NCI-H1092 treated with DMSO at 0.1 percent for 48 hours (cell line): ENCODE measurements at regions not wholly inside any gene's neighbourhood (a gene's known extent, or its start where the extent isn't known, plus 50 kb on each side); places are given as distances from the start of the nearest gene placed in this dataset.

Experiments used
- DNase-seq: peaks from one replicate; lab custom pipeline; 2025; lab: John Stamatoyannopoulos, UW

DNA sequence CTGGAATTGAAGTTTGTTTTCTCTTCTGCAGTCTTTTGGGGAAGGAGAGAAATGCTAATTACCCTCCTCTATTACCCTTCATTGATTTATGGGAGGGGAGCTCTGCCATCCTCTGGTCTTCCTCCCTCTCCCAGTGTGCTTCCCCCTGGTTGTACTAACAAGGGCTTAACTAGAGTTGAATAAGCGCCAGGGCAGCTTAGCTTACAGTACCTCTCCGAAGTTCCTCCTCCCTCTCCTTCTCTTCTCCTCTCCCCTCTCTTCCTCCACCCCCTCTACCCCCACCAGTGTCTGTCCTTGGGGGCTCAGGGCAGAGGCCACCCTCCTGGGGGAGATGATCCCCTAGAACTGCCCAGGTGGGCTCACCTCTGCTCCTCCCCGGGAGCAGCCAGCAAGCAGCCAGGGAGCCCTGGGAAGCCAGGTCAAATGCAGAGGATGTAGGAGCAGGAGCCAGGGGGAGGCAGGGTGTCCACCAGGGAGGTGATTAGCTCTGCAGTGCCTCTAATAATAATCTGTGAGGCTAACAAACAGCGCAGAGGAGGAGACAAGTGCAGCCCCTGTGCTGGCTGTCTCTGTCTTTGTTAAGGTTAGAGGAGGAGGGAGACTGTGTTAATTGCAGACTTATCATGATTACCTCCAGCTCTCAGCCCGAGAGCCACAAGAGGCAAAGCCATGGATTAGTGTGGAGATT lies 191.6 kb upstream of the CADM1 start:
- DNase-seq: peak; percentile 58

DNA sequence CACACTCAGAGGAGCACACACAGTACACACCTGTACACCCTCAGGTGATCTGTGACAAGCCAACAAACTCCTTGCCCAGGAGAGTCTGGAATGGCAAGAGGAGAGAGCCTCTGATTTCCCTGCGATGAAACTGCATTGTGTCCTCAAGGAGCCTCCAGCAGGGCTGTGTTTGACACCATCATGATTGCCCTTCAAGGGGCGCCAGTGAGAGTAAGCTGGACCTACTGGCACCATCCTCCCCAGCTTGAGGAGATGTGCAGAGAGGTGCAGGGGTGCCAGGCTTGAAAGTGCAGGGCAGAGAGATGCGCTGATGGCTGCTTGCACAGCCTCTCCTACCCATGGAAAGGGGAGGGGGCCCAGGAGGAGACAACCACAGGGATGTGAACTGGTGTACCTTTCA lies 188.8 kb upstream of the CADM1 start:
- no peak for DNase-seq

DNA sequence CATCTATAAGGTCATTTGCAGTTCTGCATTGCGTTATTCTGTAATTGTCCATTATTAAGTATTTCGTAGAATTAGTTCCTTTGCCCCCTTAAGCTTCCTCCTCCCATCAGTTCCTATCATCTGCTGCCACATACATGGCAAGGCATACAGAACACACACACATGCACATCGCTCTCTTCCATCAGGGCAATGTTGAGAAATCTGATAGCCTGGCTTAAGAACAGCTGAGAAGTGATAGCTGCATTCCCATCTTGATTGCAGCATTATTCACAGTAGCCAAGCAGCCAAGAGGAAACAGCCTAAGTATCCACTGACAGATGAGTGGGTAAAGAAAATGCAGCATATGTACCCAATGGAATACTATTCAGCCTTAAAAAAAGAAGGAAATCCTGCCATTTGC lies 186.8 kb upstream of the CADM1 start:
- no peak for DNase-seq

DNA sequence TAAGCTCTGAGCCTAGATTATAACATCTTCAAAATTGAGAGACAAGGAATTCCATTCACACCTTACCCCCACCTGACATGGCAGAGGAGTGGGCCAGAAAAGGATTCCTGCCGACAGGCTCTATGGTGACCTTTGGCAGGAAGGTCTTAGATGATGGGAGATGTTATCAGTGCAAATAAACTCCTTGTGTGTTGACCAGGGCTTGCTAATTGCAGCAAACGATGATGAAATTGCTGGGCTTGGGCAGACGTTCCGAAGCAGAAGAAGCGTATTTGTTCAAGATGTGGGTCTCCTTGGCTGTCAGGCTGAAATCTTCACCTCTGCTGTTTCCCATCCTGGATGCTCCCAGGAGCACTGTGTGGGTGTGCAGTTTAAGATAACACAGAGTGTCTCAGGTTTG lies 183.7 kb upstream of the CADM1 start:
- DNase-seq: no peak

DNA sequence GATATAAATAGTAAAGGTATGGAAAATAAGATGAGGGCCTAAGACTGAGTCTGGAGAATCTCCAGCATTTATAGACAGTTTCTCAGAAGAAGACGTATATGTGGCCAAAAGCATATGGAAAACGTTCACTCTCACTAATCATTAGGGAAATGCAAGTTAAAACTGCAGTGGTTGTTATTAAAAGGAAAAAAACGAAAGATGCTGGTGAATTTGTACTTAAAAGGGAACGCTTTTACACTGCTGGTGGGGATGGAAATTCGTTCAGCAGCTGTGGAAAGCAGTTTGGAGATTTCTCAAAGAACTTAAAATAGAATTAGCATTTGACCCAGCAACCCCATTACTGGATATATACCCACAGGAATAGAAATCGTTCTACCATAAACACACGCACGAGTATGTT lies 180.5 kb upstream of the CADM1 start:
- no peak for DNase-seq

DNA sequence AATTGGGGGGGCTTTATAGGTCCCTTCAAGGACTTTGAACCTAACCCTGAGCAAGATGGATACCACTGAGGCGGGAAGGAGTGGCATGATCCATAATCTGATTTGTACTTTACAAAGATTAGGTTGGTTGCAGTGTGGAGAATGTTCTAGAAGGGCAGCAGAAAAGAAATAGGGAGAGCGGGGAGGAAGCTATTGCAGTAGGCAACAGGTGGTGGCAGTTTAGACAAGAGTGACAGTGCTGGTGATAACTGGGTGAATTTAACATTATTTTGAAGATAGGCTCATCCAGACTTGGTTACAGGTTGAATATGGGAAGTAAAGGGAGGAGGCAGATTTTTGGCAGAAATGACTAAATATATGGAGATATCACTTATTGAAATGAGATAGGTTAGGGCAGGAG lies 179.9 kb upstream of the CADM1 start:
- DNase-seq: no peak

DNA sequence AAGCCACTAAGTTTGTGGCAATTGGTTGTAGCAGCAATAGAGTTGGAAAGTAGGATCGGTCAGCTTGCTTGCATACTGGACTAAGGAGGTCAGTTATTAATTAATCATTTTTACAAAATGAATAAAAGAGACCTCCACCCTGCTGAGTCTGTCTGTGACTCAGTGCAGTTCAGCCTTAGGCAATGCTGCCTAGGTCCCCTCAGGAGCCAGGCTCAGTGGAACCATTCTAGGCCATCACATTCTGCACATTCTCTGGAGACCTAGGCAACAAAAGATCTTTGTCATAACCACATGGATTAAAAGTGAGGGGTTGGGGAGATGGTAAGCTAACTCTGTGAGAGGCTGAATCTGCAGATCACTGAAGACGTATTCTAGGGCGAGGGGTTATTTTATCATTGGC lies 178.7 kb upstream of the CADM1 start:
- no peak for DNase-seq

DNA sequence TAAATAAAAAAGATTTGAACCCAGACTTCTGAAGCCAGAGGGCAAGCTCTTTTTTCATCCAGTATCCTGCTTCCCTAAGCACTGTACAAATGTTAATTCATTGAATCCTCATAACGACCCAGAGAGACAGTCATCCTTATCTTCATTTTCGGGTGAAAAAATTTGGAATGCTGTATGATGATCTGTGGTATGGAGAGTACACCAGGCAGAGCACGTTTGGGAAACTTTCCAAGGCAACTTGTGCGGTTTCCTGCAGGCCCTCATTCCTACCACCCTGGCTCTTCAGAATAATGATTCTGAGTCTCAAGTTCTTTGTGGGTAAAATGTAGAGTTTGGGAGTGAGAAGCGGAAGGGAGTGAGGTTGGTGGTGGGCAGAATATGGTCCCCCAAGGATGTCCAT lies 177.9 kb upstream of the CADM1 start:
- DNase-seq: no peak

DNA sequence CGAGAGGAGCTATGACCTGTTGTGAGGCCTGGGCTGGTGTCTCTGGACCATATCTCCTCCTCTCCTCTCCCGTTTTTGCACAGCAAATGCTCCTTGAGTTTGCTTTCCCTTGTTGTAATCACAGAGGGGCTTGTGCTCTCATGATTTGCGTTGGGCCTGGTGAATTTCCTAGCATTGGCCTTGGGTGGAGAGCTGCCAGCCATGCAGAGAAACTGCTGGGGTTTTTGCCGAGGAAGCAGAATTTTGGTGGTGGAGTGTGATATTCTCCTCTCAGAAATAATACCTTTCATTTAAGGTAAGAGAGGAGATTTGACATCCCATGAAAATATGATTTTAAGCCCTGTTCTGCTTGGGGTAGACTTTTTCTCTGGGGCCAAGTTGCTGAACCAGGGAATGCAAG lies 175.7 kb upstream of the CADM1 start:
- no peak for DNase-seq

DNA sequence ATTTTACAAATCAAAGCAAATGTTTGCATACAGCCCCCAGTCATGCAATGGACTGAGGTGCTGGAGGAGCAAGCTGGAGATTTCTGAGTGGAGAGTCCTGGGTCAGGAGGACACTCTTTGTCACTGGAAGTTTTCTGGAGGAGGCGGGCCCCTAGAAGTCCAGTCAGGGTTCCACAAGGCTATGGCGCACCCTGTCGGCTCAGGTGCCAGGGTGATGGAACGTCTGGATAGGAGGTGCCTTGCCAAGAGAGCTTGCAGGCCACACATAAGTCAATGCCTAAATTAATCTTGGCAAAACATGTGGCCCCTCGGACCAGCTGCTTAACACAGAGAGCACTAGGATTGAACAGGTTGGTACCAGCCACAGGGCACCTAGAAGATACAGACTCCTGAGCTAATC lies 174.7 kb upstream of the CADM1 start:
- peak; percentile 76 for DNase-seq

DNA sequence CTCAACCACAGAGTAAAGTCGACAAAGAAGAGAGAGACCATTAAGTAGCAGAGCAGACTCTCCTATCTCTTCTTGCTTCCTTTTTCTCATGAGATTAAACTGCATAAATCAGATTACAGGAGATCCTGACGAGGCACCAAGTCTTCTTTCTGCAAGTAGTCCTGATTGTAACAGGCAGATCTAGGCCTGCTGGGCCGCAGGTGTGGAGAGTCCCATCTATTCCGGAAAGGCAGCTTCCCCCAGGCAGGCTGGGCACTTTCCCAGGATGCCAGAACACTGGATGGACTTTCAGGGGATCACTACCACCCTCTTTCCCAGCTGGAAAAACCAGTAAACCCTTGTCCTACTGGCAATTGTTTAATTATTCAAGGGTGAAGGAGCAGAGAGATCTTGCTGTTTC lies 173.0 kb upstream of the CADM1 start:
- no peak for DNase-seq

DNA sequence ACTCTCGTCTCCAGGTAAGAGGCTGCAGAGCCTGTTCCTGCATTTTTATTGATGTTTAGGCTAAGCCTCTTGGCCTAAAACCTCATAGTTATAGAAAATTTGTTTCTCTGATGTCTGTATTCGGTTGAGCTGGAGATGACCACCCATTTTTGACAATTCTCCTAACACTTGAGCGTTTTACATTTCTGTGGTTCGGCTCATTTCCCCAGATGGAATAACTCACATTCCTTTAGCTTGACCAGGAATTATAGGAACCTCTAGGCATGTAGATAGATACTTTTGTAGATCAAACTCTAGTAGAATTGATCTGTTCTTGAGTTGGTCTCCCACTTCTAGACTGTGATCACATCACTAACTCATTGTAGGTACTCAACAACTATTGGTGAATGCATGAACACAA lies 172.6 kb upstream of the CADM1 start:
- no peak for DNase-seq

DNA sequence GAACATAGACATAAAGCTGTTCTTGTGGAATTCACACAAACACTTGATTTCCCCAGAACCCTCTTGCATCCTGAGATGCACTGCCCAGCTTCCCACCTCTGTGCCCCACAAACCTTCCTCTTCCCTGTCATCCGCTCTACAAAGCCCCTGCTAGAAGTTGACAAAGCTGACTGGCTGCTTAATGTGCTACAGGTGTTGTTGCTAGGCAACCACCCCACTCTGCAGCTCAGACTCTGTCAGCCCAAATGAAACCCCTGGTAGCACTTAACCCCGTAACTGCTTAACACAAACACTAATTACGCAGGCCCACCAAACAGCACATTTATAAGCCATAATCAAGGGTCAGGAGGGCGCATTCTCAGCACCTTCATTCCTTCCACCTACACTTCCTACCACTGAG lies 172.0 kb upstream of the CADM1 start:
- DNase-seq: peak; percentile 62

DNA sequence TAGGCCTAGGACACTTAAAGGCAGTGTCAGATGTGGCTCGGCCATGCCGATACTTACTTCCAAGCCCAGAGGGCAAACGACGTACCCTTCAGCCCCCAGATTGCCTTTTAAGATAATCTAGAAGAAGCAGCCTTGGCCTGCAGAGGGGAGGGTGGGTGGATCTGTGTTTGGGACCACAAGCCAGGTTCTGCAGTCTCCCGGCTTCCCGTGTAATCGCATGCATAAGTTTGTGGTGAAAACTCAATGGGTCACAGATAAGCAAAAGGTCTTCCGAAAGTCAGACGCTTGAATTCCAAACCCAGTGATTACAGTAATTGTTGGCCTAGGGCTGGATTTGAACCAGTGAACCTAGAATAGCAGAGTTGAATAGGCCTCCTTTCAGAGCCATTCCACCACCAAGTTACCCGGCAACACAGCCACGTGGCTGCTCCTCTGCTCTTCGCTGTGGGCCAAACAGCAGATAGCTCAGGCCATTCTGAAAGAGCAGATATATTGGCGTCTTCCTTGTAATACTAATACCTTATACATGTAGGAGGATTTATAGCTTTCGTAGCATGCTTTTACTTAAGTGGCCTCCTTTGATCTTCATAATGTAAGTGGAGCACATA lies 170.8 kb upstream of the CADM1 start:
- no peak for DNase-seq

DNA sequence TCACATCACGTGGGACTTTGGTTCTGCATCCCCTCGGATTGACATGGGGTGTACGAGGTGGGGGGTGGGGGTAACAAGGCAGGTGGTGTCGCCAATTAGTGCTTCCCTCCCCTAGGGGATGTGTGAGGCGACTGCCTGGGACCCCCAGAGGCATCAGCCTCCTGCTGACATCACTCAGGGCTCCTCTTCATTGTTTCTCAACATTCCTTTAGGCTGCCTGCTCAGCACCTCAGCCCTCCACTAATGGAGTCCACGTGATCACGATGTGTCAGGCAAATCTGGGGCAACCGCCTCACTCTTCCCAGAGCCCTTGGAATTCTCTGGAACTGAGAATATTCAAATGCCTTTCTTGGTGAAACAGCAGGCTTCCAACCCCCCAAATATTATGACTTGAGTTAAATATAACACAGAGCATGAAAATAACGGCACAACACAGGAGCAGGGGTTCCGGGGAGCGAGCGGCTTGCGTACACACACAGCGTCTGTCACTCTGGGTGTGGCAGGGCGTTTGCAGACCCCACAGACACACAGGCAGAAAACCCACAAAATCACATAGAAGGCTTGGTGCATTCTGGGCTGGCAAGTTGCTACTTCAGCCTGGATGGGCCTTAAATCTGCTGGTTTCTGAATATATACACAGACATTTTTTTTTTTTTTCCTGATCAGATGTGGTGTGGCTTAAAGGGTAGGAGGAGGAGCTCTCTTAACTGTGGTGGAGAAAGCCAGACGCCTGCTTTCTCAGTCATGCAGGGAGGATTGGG lies 170.1 kb upstream of the CADM1 start:
- DNase-seq: no peak

DNA sequence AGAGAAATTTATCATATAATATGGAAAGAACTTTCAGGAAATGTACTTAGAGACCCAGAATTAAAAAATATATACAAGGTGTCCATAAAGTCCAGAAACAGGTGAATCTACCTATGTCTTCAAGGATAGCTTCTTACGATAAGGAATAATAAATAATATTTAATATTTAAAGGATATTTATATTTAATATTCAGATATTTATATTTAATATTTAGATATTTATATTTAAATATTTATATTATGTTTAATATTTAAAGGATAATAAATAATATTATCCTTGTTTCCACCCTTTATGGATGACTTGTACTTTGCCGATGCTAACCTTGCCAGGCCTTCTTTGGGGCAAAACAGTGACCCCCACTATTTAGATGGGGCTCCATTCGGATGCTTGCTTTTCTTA lies 169.5 kb upstream of the CADM1 start:
- DNase-seq: no peak

DNA sequence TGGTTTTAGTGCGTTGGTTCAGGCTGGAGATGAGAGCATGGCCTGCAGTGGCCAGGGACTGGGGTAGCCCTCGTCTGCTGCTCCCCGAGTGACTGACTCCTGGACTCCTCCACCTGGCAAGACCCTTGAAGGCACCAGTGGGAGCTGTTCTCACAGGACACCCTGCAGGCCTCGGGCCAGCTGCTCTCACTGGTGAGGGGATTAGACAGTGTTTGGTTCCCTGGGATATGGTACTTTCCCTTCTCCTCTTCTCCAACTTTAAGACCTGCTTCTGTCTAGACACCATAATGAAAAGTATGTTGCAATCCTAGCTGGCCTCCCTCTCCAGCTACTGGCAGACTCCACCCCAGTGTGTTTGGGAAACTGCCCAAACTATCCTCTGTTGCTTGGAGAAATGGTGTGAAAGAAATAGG lies 168.8 kb upstream of the CADM1 start:
- DNase-seq: no peak

DNA sequence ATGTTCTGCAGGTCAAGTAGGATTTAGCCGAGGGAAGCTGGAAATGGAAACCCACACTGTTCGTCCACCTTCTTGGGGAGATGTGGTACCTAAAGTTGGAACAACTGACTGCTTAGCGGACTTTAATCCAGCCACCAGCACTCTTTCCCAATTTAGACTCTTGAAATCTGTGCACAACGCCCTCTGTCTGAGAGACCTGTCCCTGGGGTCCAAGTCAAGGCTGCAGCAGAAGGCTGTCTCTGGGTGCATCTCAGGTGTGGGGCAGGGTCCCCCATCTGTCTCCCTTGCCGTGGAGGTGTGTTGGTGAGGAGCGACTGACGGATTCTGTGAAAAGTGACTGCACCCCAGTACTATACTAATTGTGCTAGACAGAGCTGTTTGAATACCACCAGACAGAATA lies 168.2 kb upstream of the CADM1 start:
- DNase-seq: no peak

DNA sequence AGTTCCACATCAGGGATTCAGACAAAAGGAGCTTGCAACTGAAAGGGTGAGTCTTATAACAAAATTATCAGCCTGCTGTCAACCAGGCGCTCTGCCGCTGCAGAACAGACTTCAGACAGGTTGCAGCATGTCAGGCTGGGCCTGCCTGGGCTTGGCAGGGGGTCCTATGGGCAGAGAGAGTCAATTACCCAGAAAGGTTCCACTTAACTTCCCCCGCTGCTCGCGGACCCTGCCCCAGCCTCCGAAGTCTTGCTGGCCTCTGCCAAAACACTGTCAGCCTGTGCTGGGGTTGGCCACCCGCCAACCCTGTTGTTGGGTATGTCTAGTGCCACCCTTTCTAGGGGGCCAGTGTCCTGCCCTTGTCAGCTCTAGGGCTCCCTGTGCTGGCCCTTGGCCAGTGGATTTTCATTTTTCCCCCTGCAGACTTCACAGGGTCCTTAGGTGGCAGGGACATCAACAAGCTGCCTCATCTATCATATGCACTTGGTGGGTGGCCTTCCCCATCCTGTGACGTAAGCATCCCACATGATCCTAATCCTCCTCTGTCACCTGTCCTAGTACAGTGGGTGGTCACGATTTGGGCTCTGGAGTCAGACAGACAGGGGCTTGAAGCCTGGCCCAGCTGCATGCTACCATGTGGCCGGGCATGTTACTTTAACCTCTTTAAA lies 166.5 kb upstream of the CADM1 start:
- peak; percentile 55 for DNase-seq

DNA sequence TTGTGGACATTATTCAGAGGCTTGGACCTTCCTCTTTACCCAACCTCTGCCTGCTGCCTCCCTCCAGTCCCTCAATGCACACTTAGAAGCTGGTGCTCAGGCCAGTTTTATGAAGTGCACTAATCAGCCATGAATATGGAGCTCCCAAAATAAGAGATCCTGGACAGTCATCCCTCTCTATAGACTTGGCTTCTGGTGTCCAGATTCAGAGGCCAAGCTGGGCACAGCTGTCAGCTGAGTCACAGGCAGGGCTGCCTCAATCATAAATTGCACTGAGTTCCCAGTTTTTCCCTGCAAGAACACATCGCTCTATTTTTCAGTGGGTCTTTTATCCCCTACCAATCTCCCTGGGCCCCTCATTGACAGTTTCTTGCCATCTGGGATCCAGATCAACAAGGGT lies 161.7 kb upstream of the CADM1 start:
- no peak for DNase-seq

DNA sequence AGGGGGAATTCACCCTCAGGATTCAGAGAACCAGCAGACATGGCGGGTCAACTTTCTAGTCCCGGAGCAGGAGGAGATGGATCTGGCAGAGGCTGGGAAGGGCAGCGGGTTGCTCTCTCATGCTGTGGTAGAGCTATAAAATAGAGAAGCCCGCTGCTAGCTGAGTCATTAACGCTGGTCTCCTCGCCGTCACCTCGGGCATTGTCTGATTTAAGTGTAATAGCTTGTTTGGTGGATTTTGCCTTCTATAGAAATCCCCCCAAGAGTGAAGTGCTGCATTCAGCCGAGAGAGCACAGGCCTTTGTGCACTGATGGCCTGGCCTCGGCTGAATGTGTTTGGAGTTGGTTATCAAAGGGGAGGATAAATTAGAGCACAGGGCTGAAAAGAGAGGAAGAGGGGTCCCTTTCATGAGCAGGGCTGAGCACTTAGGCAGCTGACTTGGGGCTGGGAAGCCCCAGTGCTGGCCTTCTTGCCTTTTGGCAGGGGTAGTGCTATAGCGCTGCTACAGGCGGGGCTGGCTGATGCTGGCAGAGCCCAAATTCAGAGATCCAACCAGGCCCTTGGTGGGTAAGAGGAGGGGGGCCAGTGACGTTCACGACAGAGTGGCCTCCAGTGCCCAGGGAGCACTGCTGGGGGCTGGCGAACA lies 161.1 kb upstream of the CADM1 start:
- DNase-seq: peak; percentile 62

DNA sequence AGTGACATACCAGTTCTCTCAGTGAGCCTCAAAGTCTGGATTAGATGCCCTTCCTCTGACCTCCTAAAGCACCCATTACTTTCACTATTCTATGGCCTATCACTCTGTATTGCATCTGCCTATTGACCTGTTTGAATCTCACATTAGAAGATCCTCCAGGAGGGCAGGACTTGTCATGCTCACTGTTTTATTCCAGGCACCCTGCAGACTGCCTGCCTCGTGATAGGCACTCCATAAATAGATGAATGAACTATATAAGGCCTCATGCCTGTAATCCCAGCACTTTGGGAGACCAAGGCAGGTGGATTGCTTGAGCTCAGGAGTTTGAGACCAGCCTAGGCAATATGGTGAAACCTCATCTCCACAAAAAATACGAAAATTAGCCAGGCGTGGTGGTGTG lies 160.1 kb upstream of the CADM1 start:
- DNase-seq: no peak
